ENCODE measurements at regions not wholly inside any gene's neighbourhood (a gene's known extent, or its start where the extent isn't known, plus 50 kb on each side); places are given as distances from the start of the nearest gene placed in this dataset.

DNA sequence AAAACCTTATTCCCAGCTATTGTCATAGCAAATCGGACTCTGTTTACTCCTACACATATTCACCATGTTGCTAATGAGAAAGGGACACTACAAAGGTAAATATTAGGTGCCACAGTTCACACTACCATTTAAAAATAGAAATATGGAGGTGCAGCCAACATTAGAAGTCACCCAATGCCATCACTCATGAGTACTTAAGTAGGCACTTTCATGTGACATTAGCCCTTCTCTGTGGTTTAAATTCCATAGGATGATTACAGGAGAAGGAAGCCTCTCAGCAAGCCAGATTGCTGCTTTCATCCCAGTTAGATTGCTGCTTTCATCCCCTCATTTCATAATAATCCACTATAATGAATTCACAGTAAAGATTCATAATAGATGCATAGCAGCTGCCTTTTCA is 376.8 kb upstream of the ALCAM start:
- no peaks in the 10 kb centered on the region for H3K79me2 ChIP-seq
- H3K4me1 ChIP-seq (ENCODE audit: insufficient read depth) = no peaks in the 10 kb centered on the region
- H3K9me2 ChIP-seq (replicated peaks; ENCODE audit: insufficient read depth) = no peaks in the 10 kb centered on the region
- no peak for TF ChIP-seq EZH2phosphoT487 (IDR thresholded peaks at IDR 0.05; ENCODE audit: low read depth, severe bottlenecking, unreplicated experiment)
- no peak for TF ChIP-seq EZH2 (IDR thresholded peaks at IDR 0.05; ENCODE audit: borderline replicate concordance)
- TF ChIP-seq, protein P1, sequence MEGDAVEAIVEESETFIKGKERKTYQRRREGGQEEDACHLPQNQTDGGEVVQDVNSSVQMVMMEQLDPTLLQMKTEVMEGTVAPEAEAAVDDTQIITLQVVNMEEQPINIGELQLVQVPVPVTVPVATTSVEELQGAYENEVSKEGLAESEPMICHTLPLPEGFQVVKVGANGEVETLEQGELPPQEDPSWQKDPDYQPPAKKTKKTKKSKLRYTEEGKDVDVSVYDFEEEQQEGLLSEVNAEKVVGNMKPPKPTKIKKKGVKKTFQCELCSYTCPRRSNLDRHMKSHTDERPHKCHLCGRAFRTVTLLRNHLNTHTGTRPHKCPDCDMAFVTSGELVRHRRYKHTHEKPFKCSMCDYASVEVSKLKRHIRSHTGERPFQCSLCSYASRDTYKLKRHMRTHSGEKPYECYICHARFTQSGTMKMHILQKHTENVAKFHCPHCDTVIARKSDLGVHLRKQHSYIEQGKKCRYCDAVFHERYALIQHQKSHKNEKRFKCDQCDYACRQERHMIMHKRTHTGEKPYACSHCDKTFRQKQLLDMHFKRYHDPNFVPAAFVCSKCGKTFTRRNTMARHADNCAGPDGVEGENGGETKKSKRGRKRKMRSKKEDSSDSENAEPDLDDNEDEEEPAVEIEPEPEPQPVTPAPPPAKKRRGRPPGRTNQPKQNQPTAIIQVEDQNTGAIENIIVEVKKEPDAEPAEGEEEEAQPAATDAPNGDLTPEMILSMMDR (IDR thresholded peaks at IDR 0.05; ENCODE audit: poor library complexity) = no peak
- DNase-seq (ENCODE audit: low spot score) = no peak
- no peaks in the 10 kb centered on the region for H4K20me1 ChIP-seq (ENCODE audit: insufficient read depth, poor library complexity, severe bottlenecking)
- no peak overlapping the region for H3K4me2 ChIP-seq
- no peak overlapping the region for H2AFZ ChIP-seq
- H3K27me3 ChIP-seq = no peaks in the 10 kb centered on the region
- no peak overlapping the region for H3K4me3 ChIP-seq
- no peaks in the 10 kb centered on the region for H3K36me3 ChIP-seq (replicated peaks; ENCODE audit: insufficient read depth, low read depth)
- no peak overlapping the region for H3K27ac ChIP-seq
- H3K9me3 ChIP-seq (ENCODE audit: low read depth) = no peaks in the 10 kb centered on the region
- 93% methylated on average over 1 of the region's 1 CpG for WGBS (ENCODE audit: low lambda C conversion rate, missing lambda C conversion rate)

DNA sequence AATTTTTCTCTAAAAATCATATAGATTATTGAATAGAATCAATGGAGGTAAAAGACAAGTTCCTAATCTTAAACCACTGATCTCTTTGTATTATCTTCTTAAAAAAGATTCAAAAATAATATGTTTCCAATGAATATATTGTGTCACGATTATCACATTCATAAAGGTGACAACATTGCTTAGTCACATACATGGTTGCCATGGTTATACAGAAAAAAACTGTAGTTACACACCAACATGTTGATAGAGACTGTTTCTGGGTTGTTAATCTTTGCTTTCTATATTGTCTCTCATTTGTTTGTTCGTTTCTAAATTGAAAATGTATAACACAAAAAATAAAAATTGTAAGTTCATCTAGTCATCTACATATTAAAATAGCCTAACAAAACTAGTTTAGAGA is 376.0 kb upstream of the ALCAM start:
- Histone ChIP-seq H3K27me3 (no peaks in the 10 kb centered on the region), H3K79me2 (no peaks in the 10 kb centered on the region), H3K9me2 (replicated peaks; ENCODE audit: insufficient read depth) (no peaks in the 10 kb centered on the region), H4K20me1 (ENCODE audit: insufficient read depth, poor library complexity, severe bottlenecking) (no peaks in the 10 kb centered on the region), H3K27ac (no peak overlapping the region), H2AFZ (no peak overlapping the region), H3K9me3 (ENCODE audit: low read depth) (no peaks in the 10 kb centered on the region), H3K4me1 (ENCODE audit: insufficient read depth) (no peaks in the 10 kb centered on the region), H3K4me3 (no peak overlapping the region), H3K36me3 (replicated peaks; ENCODE audit: insufficient read depth, low read depth) (no peaks in the 10 kb centered on the region), H3K4me2 (no peak overlapping the region)
- WGBS (ENCODE audit: low lambda C conversion rate, missing lambda C conversion rate) = 74% methylated on average over 2 of the region's 2 CpGs
- TF ChIP-seq EZH2 (IDR thresholded peaks at IDR 0.05; ENCODE audit: borderline replicate concordance) (no peak), EZH2phosphoT487 (IDR thresholded peaks at IDR 0.05; ENCODE audit: low read depth, severe bottlenecking, unreplicated experiment) (no peak)
- TF ChIP-seq, protein P1 (IDR thresholded peaks at IDR 0.05; ENCODE audit: poor library complexity) = no peak
- no peak for DNase-seq (ENCODE audit: low spot score)

DNA sequence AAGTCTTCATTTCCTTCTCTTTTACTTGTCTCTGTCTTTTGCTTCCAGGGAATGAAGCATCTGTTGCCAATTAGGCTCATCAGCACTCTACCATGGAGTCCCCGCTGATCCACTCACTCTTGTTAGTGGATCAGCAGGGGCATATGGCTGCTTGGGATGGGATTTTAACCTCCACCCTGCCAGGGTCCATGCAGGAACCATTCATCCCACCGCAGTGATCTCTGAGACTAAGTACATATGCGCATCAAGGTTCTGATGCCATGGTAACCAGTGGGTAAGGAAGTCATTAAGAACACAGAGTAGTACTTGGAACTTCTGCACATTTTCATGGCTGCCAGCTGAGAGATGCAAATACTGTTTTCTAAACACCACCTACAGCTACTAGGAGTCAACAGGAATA is 374.0 kb upstream of the ALCAM start:
- Histone ChIP-seq H3K9me3 (ENCODE audit: low read depth) (no peaks in the 10 kb centered on the region), H3K79me2 (no peaks in the 10 kb centered on the region), H3K4me3 (no peak overlapping the region), H3K4me1 (ENCODE audit: insufficient read depth) (no peaks in the 10 kb centered on the region), H3K27me3 (no peaks in the 10 kb centered on the region), H3K4me2 (no peak overlapping the region), H2AFZ (no peak overlapping the region), H3K36me3 (replicated peaks; ENCODE audit: insufficient read depth, low read depth) (no peaks in the 10 kb centered on the region), H3K27ac (no peak overlapping the region), H3K9me2 (replicated peaks; ENCODE audit: insufficient read depth) (no peaks in the 10 kb centered on the region), H4K20me1 (ENCODE audit: insufficient read depth, poor library complexity, severe bottlenecking) (no peaks in the 10 kb centered on the region)
- no peak for TF ChIP-seq EZH2 (IDR thresholded peaks at IDR 0.05; ENCODE audit: borderline replicate concordance)
- TF ChIP-seq, protein P1 (IDR thresholded peaks at IDR 0.05; ENCODE audit: poor library complexity) = no peak
- no peak for TF ChIP-seq EZH2phosphoT487 (IDR thresholded peaks at IDR 0.05; ENCODE audit: low read depth, severe bottlenecking, unreplicated experiment)
- 64% methylated on average over 3 of the region's 3 CpGs for WGBS (ENCODE audit: low lambda C conversion rate, missing lambda C conversion rate)
- no peak for DNase-seq (ENCODE audit: low spot score)

DNA sequence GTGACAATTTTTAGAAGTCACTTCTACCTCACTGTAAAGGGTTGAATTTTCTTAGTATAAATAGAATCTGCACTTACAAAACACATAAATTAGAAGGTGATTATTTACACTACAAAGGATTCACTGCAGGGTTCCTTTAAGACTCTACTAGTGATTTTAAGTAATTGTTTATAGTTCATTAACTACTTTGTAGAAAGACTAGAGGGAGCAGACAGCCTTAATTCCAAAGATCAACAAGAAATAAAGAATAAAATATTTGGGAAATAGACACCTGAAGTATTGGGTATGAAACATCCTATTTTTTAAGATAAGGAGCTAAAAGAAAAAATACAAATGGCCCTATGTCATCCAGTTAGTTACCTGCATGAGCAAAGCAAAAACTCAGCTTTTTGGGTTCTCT is 360.5 kb upstream of the ALCAM start:
- no peaks in the 10 kb centered on the region for H3K4me1 ChIP-seq (ENCODE audit: insufficient read depth)
- no peaks in the 10 kb centered on the region for H3K36me3 ChIP-seq (replicated peaks; ENCODE audit: insufficient read depth, low read depth)
- H3K27me3 ChIP-seq = no peaks in the 10 kb centered on the region
- H3K9me3 ChIP-seq (ENCODE audit: low read depth) = no peaks in the 10 kb centered on the region
- no peak overlapping the region for H2AFZ ChIP-seq
- TF ChIP-seq EZH2 (IDR thresholded peaks at IDR 0.05; ENCODE audit: borderline replicate concordance) = no peak
- no peak for TF ChIP-seq EZH2phosphoT487 (IDR thresholded peaks at IDR 0.05; ENCODE audit: low read depth, severe bottlenecking, unreplicated experiment)
- TF ChIP-seq, protein P1 (IDR thresholded peaks at IDR 0.05; ENCODE audit: poor library complexity) = no peak
- no peaks in the 10 kb centered on the region for H3K9me2 ChIP-seq (replicated peaks; ENCODE audit: insufficient read depth)
- H3K79me2 ChIP-seq = no peaks in the 10 kb centered on the region
- no peak overlapping the region for H3K4me3 ChIP-seq
- no peaks in the 10 kb centered on the region for H4K20me1 ChIP-seq (ENCODE audit: insufficient read depth, poor library complexity, severe bottlenecking)
- H3K27ac ChIP-seq = no peak overlapping the region
- no peak overlapping the region for H3K4me2 ChIP-seq
- DNase-seq (ENCODE audit: low spot score) = no peak
